Right atrium auricular region (tissue), 2 donors: ENCODE measurements at regions not wholly inside any gene's neighbourhood (a gene's known extent, or its start where the extent isn't known, plus 50 kb on each side); places are given as distances from the start of the nearest gene placed in this dataset.
A peak's percentile ranks its signal among the peaks of the same experiment; 100 is the strongest.

Experiments
- DNase-seq: peaks from one replicate; pipeline ENCODE4 v3.0.0-alpha.2; 2019; ENCODE audit warnings: low spot score
- H3K27ac ChIP-seq, 2 donors: fragments of 200-600 bp; sonication (generic); 1 replicate in 1 of 2; 2 replicates in 1 of 2; pipeline ENCODE4 v1.5.1; 2016 to 2019
- H3K27me3 ChIP-seq, 2 donors: fragments of 200-600 bp; sonication (generic); one replicate each; pipeline versions ENCODE4 v1.5.1 to v1.6.0; 2017 to 2019
- H3K36me3 ChIP-seq: fragments of 200-600 bp; sonication (generic); one replicate; pipeline ENCODE4 v1.5.1; 2016
- H3K4me1 ChIP-seq, 2 donors: fragments of 200-600 bp; sonication (generic); one replicate each; pipeline versions ENCODE4 v1.5.1 to v1.6.0; 2017 to 2019
- H3K4me3 ChIP-seq, 2 donors: fragments of 200-600 bp; sonication (generic); 1 replicate in 1 of 2; 2 replicates in 1 of 2; pipeline ENCODE4 v1.5.1; 2017 to 2019; ENCODE audit warnings: mild to moderate bottlenecking in 1 of 2, moderate library complexity in 1 of 2
- H3K9me3 ChIP-seq, 2 donors: fragments of 200-600 bp; sonication (generic); one replicate each; pipeline ENCODE4 v1.5.1; 2019
- TF ChIP-seq, protein P1 (sequence below), 2 donors: fragments of 200-600 bp; sonication (generic); IDR thresholded peaks; one replicate each; pipeline ENCODE4 v1.5.1; 2019; ENCODE audit warnings: antibody characterized with exemption in 2 of 2

DNA sequence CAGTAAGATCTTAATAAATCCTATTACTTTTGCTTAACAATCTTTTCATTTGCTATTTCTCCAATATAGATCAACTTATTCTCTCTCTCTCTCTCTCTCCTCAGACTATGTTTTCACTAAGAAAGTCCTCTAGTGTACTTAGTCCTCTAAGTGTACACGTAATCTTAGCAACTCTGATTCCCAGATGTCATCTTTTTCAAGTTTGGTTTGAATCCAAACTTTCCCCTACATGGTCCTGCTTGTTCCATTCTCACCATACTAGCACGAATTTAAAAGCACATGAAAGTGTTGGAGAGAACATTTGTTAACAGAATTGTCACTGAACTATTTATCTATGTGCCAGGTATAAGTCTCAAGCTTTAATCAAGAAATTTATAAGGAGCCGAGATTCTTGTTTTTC is 202.9 kb downstream of the SPRY2 start:
- no peaks in the 10 kb centered on the region for H3K9me3 ChIP-seq
- peaks cover 0 to 32% of the 10 kb centered on the region in 2 donors for H3K4me1 ChIP-seq
- H3K36me3 ChIP-seq, result no peaks in the 10 kb centered on the region
- TF ChIP-seq, protein P1, sequence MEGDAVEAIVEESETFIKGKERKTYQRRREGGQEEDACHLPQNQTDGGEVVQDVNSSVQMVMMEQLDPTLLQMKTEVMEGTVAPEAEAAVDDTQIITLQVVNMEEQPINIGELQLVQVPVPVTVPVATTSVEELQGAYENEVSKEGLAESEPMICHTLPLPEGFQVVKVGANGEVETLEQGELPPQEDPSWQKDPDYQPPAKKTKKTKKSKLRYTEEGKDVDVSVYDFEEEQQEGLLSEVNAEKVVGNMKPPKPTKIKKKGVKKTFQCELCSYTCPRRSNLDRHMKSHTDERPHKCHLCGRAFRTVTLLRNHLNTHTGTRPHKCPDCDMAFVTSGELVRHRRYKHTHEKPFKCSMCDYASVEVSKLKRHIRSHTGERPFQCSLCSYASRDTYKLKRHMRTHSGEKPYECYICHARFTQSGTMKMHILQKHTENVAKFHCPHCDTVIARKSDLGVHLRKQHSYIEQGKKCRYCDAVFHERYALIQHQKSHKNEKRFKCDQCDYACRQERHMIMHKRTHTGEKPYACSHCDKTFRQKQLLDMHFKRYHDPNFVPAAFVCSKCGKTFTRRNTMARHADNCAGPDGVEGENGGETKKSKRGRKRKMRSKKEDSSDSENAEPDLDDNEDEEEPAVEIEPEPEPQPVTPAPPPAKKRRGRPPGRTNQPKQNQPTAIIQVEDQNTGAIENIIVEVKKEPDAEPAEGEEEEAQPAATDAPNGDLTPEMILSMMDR (IDR thresholded peaks at IDR 0.05), result no peak
- no peak overlapping the region for H3K27ac ChIP-seq
- no peak for DNase-seq
- H3K27me3 ChIP-seq, result no peaks in the 10 kb centered on the region
- H3K4me3 ChIP-seq, result no peak overlapping the region

DNA sequence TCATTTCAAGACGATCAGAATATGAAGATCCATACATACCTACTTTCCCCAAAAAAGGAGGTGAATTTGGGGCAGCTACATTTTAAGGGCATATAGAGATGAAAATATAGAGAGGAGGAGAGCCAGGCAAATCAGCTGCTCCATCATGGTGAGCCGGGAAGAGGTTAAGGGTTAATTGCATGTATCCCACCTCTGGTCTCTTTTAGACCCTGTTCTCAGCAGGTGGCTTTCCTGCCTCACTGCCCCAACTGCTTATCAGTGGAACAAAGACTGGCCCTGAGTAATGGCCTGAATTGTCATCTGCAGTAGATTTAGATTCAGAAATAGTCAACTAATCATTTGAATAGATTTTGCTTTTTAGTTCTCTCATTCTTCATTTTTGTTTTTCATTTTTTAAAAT is 206.6 kb downstream of the SPRY2 start:
- peaks cover 0 to 34% of the 10 kb centered on the region in 2 donors for H3K4me1 ChIP-seq
- H3K36me3 ChIP-seq, result no peaks in the 10 kb centered on the region
- H3K9me3 ChIP-seq, result no peaks in the 10 kb centered on the region
- DNase-seq, result no peak
- no peaks in the 10 kb centered on the region for H3K27me3 ChIP-seq
- H3K4me3 ChIP-seq, result no peak overlapping the region
- TF ChIP-seq, protein P1 (IDR thresholded peaks at IDR 0.05), result no peak
- H3K27ac ChIP-seq, result peak overlapping the region; percentile 80 to 92

DNA sequence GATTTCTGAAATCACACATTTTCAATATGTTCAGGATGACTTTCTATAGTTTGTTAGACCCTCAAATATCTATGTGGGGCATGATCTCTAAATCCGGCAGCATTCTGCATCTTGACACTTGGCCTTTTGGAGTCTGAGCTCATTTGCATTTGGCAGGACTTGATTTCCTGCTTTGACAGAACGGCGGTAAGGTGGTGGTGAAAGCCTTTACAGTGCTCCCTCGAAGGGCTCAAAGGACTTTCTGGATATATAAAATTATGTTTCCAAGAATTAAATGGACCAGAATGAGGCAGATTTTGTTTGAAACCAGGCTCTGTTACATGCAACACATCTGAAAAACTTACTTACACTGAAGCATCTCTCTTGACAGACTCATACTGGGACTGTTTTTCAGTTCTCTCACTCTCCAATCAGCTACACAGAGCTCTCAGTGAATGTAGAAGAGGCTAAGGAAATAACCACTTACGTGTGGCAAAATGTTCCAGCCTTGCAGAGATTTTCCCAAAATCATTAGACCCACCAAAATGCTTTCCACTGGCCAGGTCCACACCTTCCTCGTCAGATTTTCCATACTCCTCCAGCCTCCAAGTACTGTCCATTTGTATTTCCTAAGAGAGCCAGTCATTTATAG is 207.2 kb downstream of the SPRY2 start:
- H3K9me3 ChIP-seq, result no peaks in the 10 kb centered on the region
- H3K27ac ChIP-seq, result peak overlapping the region; percentile 80 to 92
- TF ChIP-seq, protein P1 (IDR thresholded peaks at IDR 0.05), result no peak
- DNase-seq, result no peak
- no peaks in the 10 kb centered on the region for H3K27me3 ChIP-seq
- peak overlapping the region; percentile 17 to 30 for H3K4me3 ChIP-seq
- H3K4me1 ChIP-seq, result peaks cover 0 to 34% of the 10 kb centered on the region in 2 donors
- no peaks in the 10 kb centered on the region for H3K36me3 ChIP-seq

DNA sequence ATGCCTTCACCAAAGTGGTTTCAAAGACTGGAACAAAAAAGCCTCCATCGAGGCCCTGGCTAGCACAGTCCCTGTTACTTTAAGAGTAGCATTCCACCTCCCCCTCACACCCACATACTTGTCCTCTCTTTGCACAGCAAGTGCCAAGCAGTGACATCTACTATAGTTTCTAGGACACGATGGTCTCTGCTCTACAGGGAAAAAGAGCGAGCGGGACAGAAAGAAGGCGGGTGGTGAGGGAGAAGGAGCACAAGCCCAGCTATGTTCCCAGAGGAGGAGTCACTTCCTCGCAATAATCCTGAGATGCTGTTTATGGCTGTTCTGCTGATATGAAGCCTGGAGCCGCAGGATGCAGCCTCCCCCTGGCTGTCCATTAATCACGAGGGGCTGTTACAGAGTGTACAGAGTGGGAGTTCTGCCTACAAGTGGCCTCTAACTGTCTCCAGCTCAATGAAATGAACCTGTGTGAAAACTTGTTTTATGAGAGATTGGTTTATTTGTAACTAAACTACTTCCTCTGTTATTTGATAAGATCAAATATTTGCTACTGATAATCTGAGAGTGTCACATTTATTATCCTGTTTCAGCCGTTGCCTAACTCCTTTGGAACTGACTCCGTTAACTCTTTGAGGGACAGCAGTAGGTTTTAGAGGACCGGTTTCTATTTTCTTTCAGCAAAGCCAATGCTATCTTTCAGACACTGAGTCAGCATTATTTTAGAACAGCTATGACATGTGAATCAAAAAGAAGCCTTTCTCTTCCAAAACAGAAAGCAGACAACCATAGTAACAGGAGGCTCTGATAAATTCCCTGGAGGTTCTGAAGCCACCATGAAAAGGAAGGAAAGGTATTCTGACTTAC is 208.0 kb downstream of the SPRY2 start:
- peak; percentile 76 for DNase-seq
- TF ChIP-seq, protein P1 (IDR thresholded peaks at IDR 0.05), result peak in 1 of 2 donors; percentile 27

DNA sequence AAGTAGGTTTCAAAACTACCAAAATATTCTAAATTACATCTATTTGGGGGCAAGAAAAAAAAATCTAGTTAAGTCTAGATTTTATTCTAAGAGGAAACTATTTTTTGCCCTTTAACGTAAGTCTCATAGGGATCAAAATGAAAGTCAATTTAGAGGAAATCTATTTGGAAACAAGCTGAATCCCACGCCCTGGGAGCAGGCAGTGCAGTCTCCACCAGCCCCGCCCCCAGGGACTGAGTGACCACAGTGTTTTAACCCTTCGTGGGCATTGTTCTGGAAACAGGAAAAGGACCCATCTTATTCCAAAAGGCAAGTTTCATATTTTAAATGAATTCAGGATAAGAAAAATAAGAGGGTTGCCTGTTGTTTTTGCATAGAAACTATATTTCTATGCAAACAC is 209.7 kb downstream of the SPRY2 start:
- Histone ChIP-seq H3K4me3 (peak overlapping the region; percentile 28 to 36), H3K36me3 (no peaks in the 10 kb centered on the region), H3K9me3 (no peaks in the 10 kb centered on the region), H3K4me1 (peaks cover 0 to 34% of the 10 kb centered on the region in 2 donors), H3K27ac (peak overlapping the region; percentile 80 to 92), H3K27me3 (no peaks in the 10 kb centered on the region)
- TF ChIP-seq, protein P1 (IDR thresholded peaks at IDR 0.05), result no peak
- peak; percentile 81 for DNase-seq

More for the DNA sequence above, 208.0 kb downstream of the SPRY2 start:
- peak overlapping the region; percentile 80 to 92 for H3K27ac ChIP-seq
- H3K36me3 ChIP-seq, result no peaks in the 10 kb centered on the region
- no peaks in the 10 kb centered on the region for H3K27me3 ChIP-seq
- peak overlapping the region; percentile 17 to 30 for H3K4me3 ChIP-seq
- peaks cover 0 to 34% of the 10 kb centered on the region in 2 donors for H3K4me1 ChIP-seq
- no peaks in the 10 kb centered on the region for H3K9me3 ChIP-seq
